Epithelial cell of proximal tubule (primary cell): ENCODE measurements at regions not wholly inside any gene's neighbourhood (a gene's known extent, or its start where the extent isn't known, plus 50 kb on each side); places are given as distances from the start of the nearest gene placed in this dataset.

ENCODE experiments used
- DNase-seq: peaks from one replicate; pipeline ENCODE4 v3.0.0-alpha.2; 2011; ENCODE audit warnings: low read depth
- H3K4me3 ChIP-seq: 2 replicates; pipeline ENCODE4 v1.5.1; 2011; ENCODE audit warnings: low read depth, mild to moderate bottlenecking, low read length
- CTCF ChIP-seq: conservative IDR thresholded peaks from 2 replicates; pipeline ENCODE4 v1.5.1; 2012; ENCODE audit warnings: low read depth, mild to moderate bottlenecking, low read length

GRCh38 chr6:19002976-19003560 lies 615.9 kb downstream of the RNF144B start:
- no peak overlapping the region for H3K4me3 ChIP-seq
- no peak for DNase-seq
- no peak for TF ChIP-seq CTCF

GRCh38 chr6:19004176-19004575 lies 617.0 kb downstream of the RNF144B start:
- TF ChIP-seq CTCF: no peak
- no peak for DNase-seq
- H3K4me3 ChIP-seq: no peak overlapping the region

GRCh38 chr6:19009769-19010168 lies 622.6 kb downstream of the RNF144B start:
- no peak for TF ChIP-seq CTCF
- no peak for DNase-seq
- no peak overlapping the region for H3K4me3 ChIP-seq

- no peak overlapping the region for H3K4me3 ChIP-seq
- no peak for DNase-seq
- TF ChIP-seq CTCF: no peak
Observed at GRCh38 chr6:19013026-19013705, 626.0 kb downstream of the RNF144B start.

- peak; percentile 89 for TF ChIP-seq CTCF
- DNase-seq: peak; percentile 29
- no peak overlapping the region for H3K4me3 ChIP-seq
Observed at GRCh38 chr6:19024737-19025136, 637.6 kb downstream of the RNF144B start.

GRCh38 chr6:19028201-19028600 lies 641.1 kb downstream of the RNF144B start:
- no peak for DNase-seq
- no peak overlapping the region for H3K4me3 ChIP-seq
- no peak for TF ChIP-seq CTCF

- DNase-seq: no peak
- no peak overlapping the region for H3K4me3 ChIP-seq
- no peak for TF ChIP-seq CTCF
Observed at GRCh38 chr6:19032591-19033295, 645.6 kb downstream of the RNF144B start.
